PC-9 (cell line): ENCODE measurements at regions not wholly inside any gene's neighbourhood (a gene's known extent, or its start where the extent isn't known, plus 50 kb on each side); places are given as distances from the start of the nearest gene placed in this dataset.

Experiments used
- EZH2 ChIP-seq: fragments of 200-600 bp; sonication (generic); IDR thresholded peaks from 2 replicates; pipeline ENCODE4 v1.8.0; 2017; ENCODE audit warnings: antibody characterized with exemption, low read depth
- TF ChIP-seq, protein P1 (sequence below): fragments of 200-600 bp; sonication (generic); conservative IDR thresholded peaks from 2 replicates; pipeline ENCODE4 v1.6.1; 2017; ENCODE audit warnings: mixed run types, antibody characterized with exemption, mild to moderate bottlenecking, moderate library complexity

GRCh38 chr9:7976167-7976755, 176.7 kb upstream of the DMAC1 start:
- TF ChIP-seq, protein P1, sequence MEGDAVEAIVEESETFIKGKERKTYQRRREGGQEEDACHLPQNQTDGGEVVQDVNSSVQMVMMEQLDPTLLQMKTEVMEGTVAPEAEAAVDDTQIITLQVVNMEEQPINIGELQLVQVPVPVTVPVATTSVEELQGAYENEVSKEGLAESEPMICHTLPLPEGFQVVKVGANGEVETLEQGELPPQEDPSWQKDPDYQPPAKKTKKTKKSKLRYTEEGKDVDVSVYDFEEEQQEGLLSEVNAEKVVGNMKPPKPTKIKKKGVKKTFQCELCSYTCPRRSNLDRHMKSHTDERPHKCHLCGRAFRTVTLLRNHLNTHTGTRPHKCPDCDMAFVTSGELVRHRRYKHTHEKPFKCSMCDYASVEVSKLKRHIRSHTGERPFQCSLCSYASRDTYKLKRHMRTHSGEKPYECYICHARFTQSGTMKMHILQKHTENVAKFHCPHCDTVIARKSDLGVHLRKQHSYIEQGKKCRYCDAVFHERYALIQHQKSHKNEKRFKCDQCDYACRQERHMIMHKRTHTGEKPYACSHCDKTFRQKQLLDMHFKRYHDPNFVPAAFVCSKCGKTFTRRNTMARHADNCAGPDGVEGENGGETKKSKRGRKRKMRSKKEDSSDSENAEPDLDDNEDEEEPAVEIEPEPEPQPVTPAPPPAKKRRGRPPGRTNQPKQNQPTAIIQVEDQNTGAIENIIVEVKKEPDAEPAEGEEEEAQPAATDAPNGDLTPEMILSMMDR: no peak
- TF ChIP-seq EZH2: no peak
